ENCODE measurements at regions not wholly inside any gene's neighbourhood (a gene's known extent, or its start where the extent isn't known, plus 50 kb on each side); places are given as distances from the start of the nearest gene placed in this dataset.

- ATAC-seq: no peak
- H3K27me3 ChIP-seq: no peaks in the 10 kb centered on the region
- TF ChIP-seq POLR2A (IDR thresholded peaks at IDR 0.05): no peak
- TF ChIP-seq CTCF (IDR thresholded peaks at IDR 0.05 in 4 of 5, conservative IDR thresholded peaks at IDR 0.05 in 1 of 5): no peak
- intact Hi-C loops (cut with DNase I; ENCODE audit: low total_unique reads) (no loop called here), in situ Hi-C loops (cut with MboI; ENCODE audit: low sequenced_read_pairs in 4 of 4) (no loop called here)
- no peaks in the 10 kb centered on the region for H3K36me3 ChIP-seq
- no peaks in the 10 kb centered on the region for H3K4me1 ChIP-seq
- no peaks in the 10 kb centered on the region for H3K9me3 ChIP-seq
- H3K27ac ChIP-seq: no peak overlapping the region
- H3K4me3 ChIP-seq: no peak overlapping the region
- DNase-seq: no peak
Observed at GRCh38 chr1:68551459-68551858, 54.6 kb upstream of the DEPDC1 start.

- Histone ChIP-seq H3K36me3 (no peaks in the 10 kb centered on the region), H3K4me1 (no peaks in the 10 kb centered on the region), H3K27me3 (no peaks in the 10 kb centered on the region), H3K9me3 (no peaks in the 10 kb centered on the region), H3K4me3 (no peak overlapping the region), H3K27ac (no peak overlapping the region)
- intact Hi-C loops (cut with DNase I; ENCODE audit: low total_unique reads) (no loop called here), in situ Hi-C loops (cut with MboI; ENCODE audit: low sequenced_read_pairs in 4 of 4) (no loop called here)
- no peak for DNase-seq
- TF ChIP-seq CTCF (IDR thresholded peaks at IDR 0.05 in 4 of 5, conservative IDR thresholded peaks at IDR 0.05 in 1 of 5) (no peak), POLR2A (IDR thresholded peaks at IDR 0.05) (no peak)
- no peak for ATAC-seq
Observed at GRCh38 chr1:68558321-68559026, 61.6 kb upstream of the DEPDC1 start.

GRCh38 chr1:68565923-68566322, 69.0 kb upstream of the DEPDC1 start:
- H3K36me3 ChIP-seq: no peaks in the 10 kb centered on the region
- no peaks in the 10 kb centered on the region for H3K27me3 ChIP-seq
- intact Hi-C loops (cut with DNase I; ENCODE audit: low total_unique reads): no loop called here
- DNase-seq: no peak
- H3K9me3 ChIP-seq: no peaks in the 10 kb centered on the region
- H3K4me3 ChIP-seq: no peak overlapping the region
- H3K27ac ChIP-seq: no peak overlapping the region
- H3K4me1 ChIP-seq: no peaks in the 10 kb centered on the region
- in situ Hi-C loops (cut with MboI; ENCODE audit: low sequenced_read_pairs in 4 of 4): no loop called here
- no peak for ATAC-seq
- TF ChIP-seq CTCF (IDR thresholded peaks at IDR 0.05 in 4 of 5, conservative IDR thresholded peaks at IDR 0.05 in 1 of 5) (no peak), POLR2A (IDR thresholded peaks at IDR 0.05) (no peak)

- intact Hi-C loops (cut with DNase I; ENCODE audit: low total_unique reads): no loop called here
- H3K4me3 ChIP-seq: no peak overlapping the region
Observed at GRCh38 chr1:68570871-68571270, 74.0 kb upstream of the DEPDC1 start.

More at GRCh38 chr1:68570871-68571270, 74.0 kb upstream of the DEPDC1 start:
- no peaks in the 10 kb centered on the region for H3K9me3 ChIP-seq
- ATAC-seq (no peak), DNase-seq (no peak)
- no peak overlapping the region for H3K27ac ChIP-seq
- TF ChIP-seq CTCF (IDR thresholded peaks at IDR 0.05 in 4 of 5, conservative IDR thresholded peaks at IDR 0.05 in 1 of 5) (no peak), POLR2A (IDR thresholded peaks at IDR 0.05) (no peak)
- no peaks in the 10 kb centered on the region for H3K27me3 ChIP-seq
- H3K4me1 ChIP-seq: no peaks in the 10 kb centered on the region
- in situ Hi-C loops (cut with MboI; ENCODE audit: low sequenced_read_pairs in 4 of 4): no loop called here
- H3K36me3 ChIP-seq: no peaks in the 10 kb centered on the region

All from gastrocnemius medialis (tissue), 4 donors.